ENCODE measurements at regions not wholly inside any gene's neighbourhood (a gene's known extent, or its start where the extent isn't known, plus 50 kb on each side); places are given as distances from the start of the nearest gene placed in this dataset.

DNA sequence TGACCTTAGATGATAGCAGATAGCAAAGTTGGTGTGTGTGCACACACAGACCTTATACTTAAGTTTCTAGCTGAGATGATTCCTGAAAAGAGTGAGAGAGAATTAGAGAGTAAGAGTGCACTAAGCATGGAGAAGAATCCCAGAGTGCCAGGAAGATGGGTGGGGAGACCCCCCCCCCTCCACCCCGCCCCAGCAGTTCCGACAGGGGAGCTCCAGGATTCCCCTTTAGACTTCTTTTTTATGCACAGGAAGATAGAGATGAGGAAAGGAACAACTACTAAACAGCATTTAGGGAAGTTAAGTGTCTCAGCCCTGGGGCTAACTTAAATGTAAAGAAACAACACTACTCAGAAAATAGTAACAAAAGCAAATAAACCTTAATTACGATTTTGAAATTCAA lies 878.0 kb upstream of the GOT2 start:
- TF ChIP-seq CTCF (conservative IDR thresholded peaks at IDR 0.05) = no peak
- no peak for TF ChIP-seq ZFX (IDR thresholded peaks at IDR 0.05)
